Neural crest cell (in vitro differentiated cells): ENCODE measurements at regions not wholly inside any gene's neighbourhood (a gene's known extent, or its start where the extent isn't known, plus 50 kb on each side); places are given as distances from the start of the nearest gene placed in this dataset.

Source experiments
- DNase-seq: peaks from one replicate; pipeline ENCODE4 v3.0.0; 2021; ENCODE audit warnings: low read depth, mixed read lengths, low spot score
- H3K27ac Mint-ChIP-seq: one replicate; pipeline ENCODE4 v1.8.0; 2021; ENCODE audit warnings: mild to moderate bottlenecking, mixed read lengths; ENCODE audit not compliant: unreplicated experiment
- H3K27me3 Mint-ChIP-seq: 2 replicates; pipeline ENCODE4 v1.8.0; 2021; ENCODE audit warnings: low read depth, mild to moderate bottlenecking, mixed read lengths
- H3K36me3 Mint-ChIP-seq: 2 replicates; pipeline ENCODE4 v1.8.0; 2021; ENCODE audit warnings: low read depth, mild to moderate bottlenecking, mixed read lengths
- H3K4me1 Mint-ChIP-seq: 2 replicates; pipeline ENCODE4 v1.8.0; 2021; ENCODE audit warnings: mixed read lengths
- H3K4me3 Mint-ChIP-seq: one replicate; pipeline ENCODE4 v1.8.0; 2021; ENCODE audit warnings: mild to moderate bottlenecking, mixed read lengths
- H3K9me3 Mint-ChIP-seq: 2 replicates; pipeline ENCODE4 v1.8.0; 2021; ENCODE audit warnings: mixed read lengths
- CTCF ChIP-seq: fragments of 200-600 bp; sonication (generic); conservative IDR thresholded peaks from 2 replicates; pipeline ENCODE4 v1.5.0; 2021; ENCODE audit warnings: antibody characterized with exemption, mild to moderate bottlenecking

DNA sequence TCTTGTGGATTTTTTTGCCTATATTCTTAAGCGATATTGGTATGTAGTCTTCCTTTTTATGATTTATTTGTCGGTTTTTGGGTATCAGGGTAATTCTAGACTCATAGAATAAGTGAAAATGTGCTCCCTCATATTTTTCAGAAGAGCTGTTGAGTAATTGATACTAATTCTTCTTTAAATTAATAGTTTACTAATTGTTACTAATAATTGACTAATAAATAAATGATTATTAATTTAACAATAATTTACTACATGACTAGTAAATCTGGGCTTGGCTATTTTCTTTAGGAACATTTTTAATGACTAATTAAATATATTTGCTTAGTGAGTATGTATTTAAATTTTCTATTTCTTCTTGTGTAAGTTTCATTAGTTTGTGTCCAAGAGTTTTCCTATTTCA is 325.0 kb downstream of the ADCYAP1 start:
- Mint-ChIP-seq H3K4me3 (no peak overlapping the region), H3K9me3 (peaks cover 22% of the 10 kb centered on the region)
- no peak for DNase-seq

GRCh38 chr18:1232867-1233266 is 328.2 kb downstream of the ADCYAP1 start:
- H3K4me3 Mint-ChIP-seq = no peak overlapping the region
- no peak for TF ChIP-seq CTCF
- H3K9me3 Mint-ChIP-seq = peaks cover 33% of the 10 kb centered on the region
- H3K27ac Mint-ChIP-seq = no peak overlapping the region
- H3K27me3 Mint-ChIP-seq = no peaks in the 10 kb centered on the region
- no peak for DNase-seq
- peaks cover 47% of the 10 kb centered on the region for H3K36me3 Mint-ChIP-seq
- H3K4me1 Mint-ChIP-seq = no peaks in the 10 kb centered on the region

More for the DNA sequence above, 325.0 kb downstream of the ADCYAP1 start:
- no peak for TF ChIP-seq CTCF
- no peaks in the 10 kb centered on the region for H3K27me3 Mint-ChIP-seq
- peaks cover 35% of the 10 kb centered on the region for H3K36me3 Mint-ChIP-seq
- no peaks in the 10 kb centered on the region for H3K4me1 Mint-ChIP-seq
- no peak overlapping the region for H3K27ac Mint-ChIP-seq

GRCh38 chr18:1240701-1241100 is 336.0 kb downstream of the ADCYAP1 start:
- Mint-ChIP-seq H3K27me3 (no peaks in the 10 kb centered on the region), H3K27ac (no peak overlapping the region), H3K9me3 (peaks cover 6% of the 10 kb centered on the region), H3K36me3 (peaks cover 7% of the 10 kb centered on the region), H3K4me1 (no peaks in the 10 kb centered on the region), H3K4me3 (no peak overlapping the region)
- DNase-seq = no peak
- no peak for TF ChIP-seq CTCF

DNA sequence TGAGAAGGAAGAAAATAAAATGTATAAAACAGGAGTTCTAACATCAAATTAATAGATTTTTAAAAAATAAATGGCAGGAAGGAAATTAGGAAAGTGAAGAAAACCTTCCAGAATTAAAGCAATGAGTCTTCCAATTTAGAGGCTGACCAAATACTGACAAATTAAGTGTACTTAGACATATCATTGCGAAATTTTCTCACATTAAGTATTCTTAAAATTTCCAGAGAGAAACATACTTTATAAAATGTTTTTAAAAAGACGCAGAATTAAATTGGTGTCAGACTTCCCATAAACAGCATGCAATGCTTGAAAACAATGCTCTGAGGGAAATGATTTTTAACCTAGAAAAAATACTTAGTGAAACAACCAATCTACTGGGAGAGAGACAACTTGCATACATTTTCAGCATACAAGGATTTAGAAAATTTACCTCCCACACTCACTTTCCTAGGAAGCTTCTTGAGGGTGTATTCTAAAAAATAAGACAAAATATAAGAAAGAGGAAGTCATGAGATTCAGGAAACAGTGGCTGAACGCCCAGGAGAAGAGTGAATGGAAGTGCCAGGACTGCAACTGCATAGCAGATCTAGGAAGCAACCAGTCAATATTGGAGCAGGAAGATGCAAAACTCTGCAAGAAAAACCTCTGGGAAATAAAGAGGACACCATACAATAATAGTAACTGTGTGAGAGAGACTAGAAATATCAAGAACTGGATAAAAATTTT is 339.9 kb downstream of the ADCYAP1 start:
- no peak for DNase-seq
- H3K4me1 Mint-ChIP-seq = no peaks in the 10 kb centered on the region
- no peak overlapping the region for H3K4me3 Mint-ChIP-seq
- no peak for TF ChIP-seq CTCF
- H3K9me3 Mint-ChIP-seq = peaks cover 3% of the 10 kb centered on the region
- no peaks in the 10 kb centered on the region for H3K27me3 Mint-ChIP-seq
- H3K27ac Mint-ChIP-seq = no peak overlapping the region
- no peaks in the 10 kb centered on the region for H3K36me3 Mint-ChIP-seq

GRCh38 chr18:1246827-1247226 is 342.2 kb downstream of the ADCYAP1 start:
- Mint-ChIP-seq H3K4me1 (no peaks in the 10 kb centered on the region), H3K9me3 (peaks cover 4% of the 10 kb centered on the region), H3K4me3 (no peak overlapping the region), H3K27ac (no peak overlapping the region), H3K27me3 (no peaks in the 10 kb centered on the region), H3K36me3 (no peaks in the 10 kb centered on the region)
- DNase-seq = no peak
- no peak for TF ChIP-seq CTCF
